ENCODE measurements at regions not wholly inside any gene's neighbourhood (a gene's known extent, or its start where the extent isn't known, plus 50 kb on each side); places are given as distances from the start of the nearest gene placed in this dataset.

GRCh38 chr9:78806492-78807160 is 509.7 kb downstream of the PSAT1 start:
- no peak overlapping the region for H3K4me3 ChIP-seq (ENCODE audit: low read length)
- no peaks in the 10 kb centered on the region for H3K27me3 ChIP-seq (ENCODE audit: insufficient read depth, low read length)
- no peak overlapping the region for H2AFZ ChIP-seq (ENCODE audit: low read depth, low read length)
- no peaks in the 10 kb centered on the region for H3K9me3 ChIP-seq (ENCODE audit: low read length)
- peaks cover 8% of the 10 kb centered on the region for H3K4me1 ChIP-seq (ENCODE audit: insufficient read depth, low read length)
- no peaks in the 10 kb centered on the region for H3K36me3 ChIP-seq (ENCODE audit: insufficient read depth, low read length)

- Histone ChIP-seq H3K9me3 (ENCODE audit: low read length) (no peaks in the 10 kb centered on the region), H3K4me1 (ENCODE audit: insufficient read depth, low read length) (peaks cover 8% of the 10 kb centered on the region), H3K27me3 (ENCODE audit: insufficient read depth, low read length) (no peaks in the 10 kb centered on the region), H3K36me3 (ENCODE audit: insufficient read depth, low read length) (no peaks in the 10 kb centered on the region), H3K4me3 (ENCODE audit: low read length) (no peak overlapping the region), H2AFZ (ENCODE audit: low read depth, low read length) (no peak overlapping the region)
Observed at GRCh38 chr9:78807286-78807685, 510.4 kb downstream of the PSAT1 start.

- Histone ChIP-seq H2AFZ (ENCODE audit: low read depth, low read length) (no peak overlapping the region), H3K36me3 (ENCODE audit: insufficient read depth, low read length) (no peaks in the 10 kb centered on the region), H3K27me3 (ENCODE audit: insufficient read depth, low read length) (no peaks in the 10 kb centered on the region), H3K4me3 (ENCODE audit: low read length) (no peak overlapping the region), H3K4me1 (ENCODE audit: insufficient read depth, low read length) (peaks cover 8% of the 10 kb centered on the region), H3K9me3 (ENCODE audit: low read length) (no peaks in the 10 kb centered on the region)
Observed at GRCh38 chr9:78808048-78808447, 511.1 kb downstream of the PSAT1 start.

- H2AFZ ChIP-seq (ENCODE audit: low read depth, low read length), result no peak overlapping the region
- no peaks in the 10 kb centered on the region for H3K9me3 ChIP-seq (ENCODE audit: low read length)
- H3K4me3 ChIP-seq (ENCODE audit: low read length), result no peak overlapping the region
- no peaks in the 10 kb centered on the region for H3K36me3 ChIP-seq (ENCODE audit: insufficient read depth, low read length)
- peaks cover 5% of the 10 kb centered on the region for H3K4me1 ChIP-seq (ENCODE audit: insufficient read depth, low read length)
- H3K27me3 ChIP-seq (ENCODE audit: insufficient read depth, low read length), result no peaks in the 10 kb centered on the region
Observed at GRCh38 chr9:78811622-78812276, 514.8 kb downstream of the PSAT1 start.

GRCh38 chr9:78812665-78813064 is 515.7 kb downstream of the PSAT1 start:
- H2AFZ ChIP-seq (ENCODE audit: low read depth, low read length), result no peak overlapping the region
- no peaks in the 10 kb centered on the region for H3K9me3 ChIP-seq (ENCODE audit: low read length)
- no peaks in the 10 kb centered on the region for H3K4me1 ChIP-seq (ENCODE audit: insufficient read depth, low read length)
- no peaks in the 10 kb centered on the region for H3K36me3 ChIP-seq (ENCODE audit: insufficient read depth, low read length)
- H3K27me3 ChIP-seq (ENCODE audit: insufficient read depth, low read length), result no peaks in the 10 kb centered on the region
- H3K4me3 ChIP-seq (ENCODE audit: low read length), result no peak overlapping the region

GRCh38 chr9:78813602-78814180 is 516.8 kb downstream of the PSAT1 start:
- no peaks in the 10 kb centered on the region for H3K36me3 ChIP-seq (ENCODE audit: insufficient read depth, low read length)
- no peaks in the 10 kb centered on the region for H3K27me3 ChIP-seq (ENCODE audit: insufficient read depth, low read length)

GRCh38 chr9:78821126-78821822 is 524.3 kb downstream of the PSAT1 start:
- Histone ChIP-seq H3K27me3 (ENCODE audit: insufficient read depth, low read length) (no peaks in the 10 kb centered on the region), H3K4me1 (ENCODE audit: insufficient read depth, low read length) (peaks cover 6% of the 10 kb centered on the region), H3K9me3 (ENCODE audit: low read length) (no peaks in the 10 kb centered on the region), H2AFZ (ENCODE audit: low read depth, low read length) (peak overlapping the region; percentile 70), H3K4me3 (ENCODE audit: low read length) (peak overlapping the region; percentile 46), H3K36me3 (ENCODE audit: insufficient read depth, low read length) (no peaks in the 10 kb centered on the region)

More at GRCh38 chr9:78813602-78814180, 516.8 kb downstream of the PSAT1 start:
- Histone ChIP-seq H3K4me1 (ENCODE audit: insufficient read depth, low read length) (no peaks in the 10 kb centered on the region), H3K9me3 (ENCODE audit: low read length) (no peaks in the 10 kb centered on the region), H3K4me3 (ENCODE audit: low read length) (no peak overlapping the region), H2AFZ (ENCODE audit: low read depth, low read length) (no peak overlapping the region)

- Histone ChIP-seq H3K9me3 (ENCODE audit: low read length) (no peaks in the 10 kb centered on the region), H3K4me1 (ENCODE audit: insufficient read depth, low read length) (peaks cover 4% of the 10 kb centered on the region), H3K27me3 (ENCODE audit: insufficient read depth, low read length) (no peaks in the 10 kb centered on the region), H2AFZ (ENCODE audit: low read depth, low read length) (no peak overlapping the region), H3K36me3 (ENCODE audit: insufficient read depth, low read length) (no peaks in the 10 kb centered on the region), H3K4me3 (ENCODE audit: low read length) (no peak overlapping the region)
Observed at GRCh38 chr9:78826527-78826926, 529.6 kb downstream of the PSAT1 start.

GRCh38 chr9:78828521-78828920 is 531.6 kb downstream of the PSAT1 start:
- no peak overlapping the region for H3K4me3 ChIP-seq (ENCODE audit: low read length)
- no peaks in the 10 kb centered on the region for H3K4me1 ChIP-seq (ENCODE audit: insufficient read depth, low read length)

GRCh38 chr9:78830301-78830700 is 533.4 kb downstream of the PSAT1 start:
- Histone ChIP-seq H3K27me3 (ENCODE audit: insufficient read depth, low read length) (no peaks in the 10 kb centered on the region), H3K4me3 (ENCODE audit: low read length) (no peak overlapping the region), H3K36me3 (ENCODE audit: insufficient read depth, low read length) (no peaks in the 10 kb centered on the region), H2AFZ (ENCODE audit: low read depth, low read length) (no peak overlapping the region), H3K4me1 (ENCODE audit: insufficient read depth, low read length) (no peaks in the 10 kb centered on the region), H3K9me3 (ENCODE audit: low read length) (no peaks in the 10 kb centered on the region)

More at GRCh38 chr9:78828521-78828920, 531.6 kb downstream of the PSAT1 start:
- H2AFZ ChIP-seq (ENCODE audit: low read depth, low read length), result no peak overlapping the region
- no peaks in the 10 kb centered on the region for H3K9me3 ChIP-seq (ENCODE audit: low read length)
- H3K27me3 ChIP-seq (ENCODE audit: insufficient read depth, low read length), result no peaks in the 10 kb centered on the region
- no peaks in the 10 kb centered on the region for H3K36me3 ChIP-seq (ENCODE audit: insufficient read depth, low read length)

GRCh38 chr9:78831726-78832125 is 534.8 kb downstream of the PSAT1 start:
- H3K36me3 ChIP-seq (ENCODE audit: insufficient read depth, low read length), result no peaks in the 10 kb centered on the region
- H3K9me3 ChIP-seq (ENCODE audit: low read length), result no peaks in the 10 kb centered on the region
- no peak overlapping the region for H3K4me3 ChIP-seq (ENCODE audit: low read length)
- no peaks in the 10 kb centered on the region for H3K4me1 ChIP-seq (ENCODE audit: insufficient read depth, low read length)
- no peaks in the 10 kb centered on the region for H3K27me3 ChIP-seq (ENCODE audit: insufficient read depth, low read length)
- H2AFZ ChIP-seq (ENCODE audit: low read depth, low read length), result no peak overlapping the region

GRCh38 chr9:78835928-78836450 is 539.1 kb downstream of the PSAT1 start:
- H3K4me3 ChIP-seq (ENCODE audit: low read length), result no peak overlapping the region
- no peaks in the 10 kb centered on the region for H3K36me3 ChIP-seq (ENCODE audit: insufficient read depth, low read length)
- no peaks in the 10 kb centered on the region for H3K4me1 ChIP-seq (ENCODE audit: insufficient read depth, low read length)
- no peaks in the 10 kb centered on the region for H3K27me3 ChIP-seq (ENCODE audit: insufficient read depth, low read length)
- no peaks in the 10 kb centered on the region for H3K9me3 ChIP-seq (ENCODE audit: low read length)
- no peak overlapping the region for H2AFZ ChIP-seq (ENCODE audit: low read depth, low read length)

GRCh38 chr9:78839252-78839651 is 542.3 kb downstream of the PSAT1 start:
- H3K4me3 ChIP-seq (ENCODE audit: low read length), result no peak overlapping the region
- no peak overlapping the region for H2AFZ ChIP-seq (ENCODE audit: low read depth, low read length)
- H3K27me3 ChIP-seq (ENCODE audit: insufficient read depth, low read length), result no peaks in the 10 kb centered on the region
- no peaks in the 10 kb centered on the region for H3K9me3 ChIP-seq (ENCODE audit: low read length)
- H3K36me3 ChIP-seq (ENCODE audit: insufficient read depth, low read length), result no peaks in the 10 kb centered on the region
- no peaks in the 10 kb centered on the region for H3K4me1 ChIP-seq (ENCODE audit: insufficient read depth, low read length)

Measured in neuron (in vitro differentiated cells).